ENCODE measurements at regions not wholly inside any gene's neighbourhood (a gene's known extent, or its start where the extent isn't known, plus 50 kb on each side); places are given as distances from the start of the nearest gene placed in this dataset.
"Not testable (repeated sequence)": the region's sequence is repeated elsewhere in the genome, so short reads cannot be mapped to it uniquely, and the experiment has no call there.

DNA sequence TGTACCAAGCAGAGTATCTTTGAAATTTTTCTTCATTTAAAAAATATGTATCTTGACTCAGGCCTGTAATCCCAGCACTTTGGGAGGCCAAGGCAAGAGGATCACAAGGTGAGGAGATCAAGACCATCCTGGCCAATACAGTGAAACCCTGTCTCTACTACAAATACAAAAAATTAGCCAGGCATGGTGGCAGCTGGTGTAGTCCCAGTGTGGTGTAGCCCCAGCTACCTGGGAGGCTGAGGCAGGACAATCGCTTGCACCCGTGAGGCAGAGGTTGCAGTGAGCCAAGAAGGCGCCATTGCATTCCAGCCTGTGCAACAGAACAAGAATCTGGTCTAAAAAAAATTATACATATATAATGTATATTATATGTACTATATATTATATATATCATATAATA is 118.7 kb upstream of the RIMBP3 start:
- H3K36me3 Mint-ChIP-seq; H3K9me3 Mint-ChIP-seq; POLR2A ChIA-PET; ATAC-seq; H3K27me3 Mint-ChIP-seq (ENCODE audit: low read depth); H3K4me1 Mint-ChIP-seq; H3K4me3 Mint-ChIP-seq; CTCF ChIA-PET; H3K27ac Mint-ChIP-seq: not testable (repeated sequence)
- peak; percentile 69 for DNase-seq (ENCODE audit: low spot score)
- TF ChIP-seq HMGA2 (CRISPR knock-in tag; IDR thresholded peaks at IDR 0.05) = peak; percentile 82; the same call in 1 of the 2 replicates
